ENCODE measurements at regions not wholly inside any gene's neighbourhood (a gene's known extent, or its start where the extent isn't known, plus 50 kb on each side); places are given as distances from the start of the nearest gene placed in this dataset.

DNA sequence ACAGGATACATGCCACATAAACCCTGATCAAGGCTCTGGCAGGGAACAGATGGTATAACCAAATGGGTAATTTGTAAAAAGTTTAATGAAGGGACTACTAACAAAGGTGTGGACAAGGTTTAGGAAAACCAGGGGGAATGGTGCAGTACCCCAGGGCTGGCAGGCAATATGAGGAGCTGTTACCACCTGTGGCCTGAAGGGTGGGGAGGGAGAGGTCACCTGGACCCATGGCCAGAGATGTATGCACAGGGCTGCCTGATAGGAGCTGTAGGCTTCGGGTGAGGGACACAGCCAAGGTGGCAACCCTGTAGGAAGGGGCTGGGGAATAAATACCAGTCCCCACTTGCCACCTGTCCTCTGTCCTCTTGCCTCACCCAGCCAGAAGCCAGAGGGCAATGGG is 51.4 kb upstream of the ID3 start:
- Histone ChIP-seq H3K4me1 (peaks cover 0 to 7% (median 0%) of the 10 kb centered on the region in 4 donors), H3K9me3 (no peaks in the 10 kb centered on the region), H3K36me3 (no peaks in the 10 kb centered on the region), H3K4me3 (no peak overlapping the region), H3K27ac (no peak overlapping the region), H3K27me3 (no peaks in the 10 kb centered on the region)
- WGBS, 2 donors: 85 to 91% methylated on average over 1 of the region's 1 CpG
- TF ChIP-seq EP300 (IDR thresholded peaks at IDR 0.05) (no peak), POLR2A (IDR thresholded peaks at IDR 0.05) (no peak)
- TF ChIP-seq, protein P1, sequence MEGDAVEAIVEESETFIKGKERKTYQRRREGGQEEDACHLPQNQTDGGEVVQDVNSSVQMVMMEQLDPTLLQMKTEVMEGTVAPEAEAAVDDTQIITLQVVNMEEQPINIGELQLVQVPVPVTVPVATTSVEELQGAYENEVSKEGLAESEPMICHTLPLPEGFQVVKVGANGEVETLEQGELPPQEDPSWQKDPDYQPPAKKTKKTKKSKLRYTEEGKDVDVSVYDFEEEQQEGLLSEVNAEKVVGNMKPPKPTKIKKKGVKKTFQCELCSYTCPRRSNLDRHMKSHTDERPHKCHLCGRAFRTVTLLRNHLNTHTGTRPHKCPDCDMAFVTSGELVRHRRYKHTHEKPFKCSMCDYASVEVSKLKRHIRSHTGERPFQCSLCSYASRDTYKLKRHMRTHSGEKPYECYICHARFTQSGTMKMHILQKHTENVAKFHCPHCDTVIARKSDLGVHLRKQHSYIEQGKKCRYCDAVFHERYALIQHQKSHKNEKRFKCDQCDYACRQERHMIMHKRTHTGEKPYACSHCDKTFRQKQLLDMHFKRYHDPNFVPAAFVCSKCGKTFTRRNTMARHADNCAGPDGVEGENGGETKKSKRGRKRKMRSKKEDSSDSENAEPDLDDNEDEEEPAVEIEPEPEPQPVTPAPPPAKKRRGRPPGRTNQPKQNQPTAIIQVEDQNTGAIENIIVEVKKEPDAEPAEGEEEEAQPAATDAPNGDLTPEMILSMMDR (IDR thresholded peaks at IDR 0.05): no peak
- DNase-seq (ENCODE audit: low spot score in 2 of 2): no peak

DNA sequence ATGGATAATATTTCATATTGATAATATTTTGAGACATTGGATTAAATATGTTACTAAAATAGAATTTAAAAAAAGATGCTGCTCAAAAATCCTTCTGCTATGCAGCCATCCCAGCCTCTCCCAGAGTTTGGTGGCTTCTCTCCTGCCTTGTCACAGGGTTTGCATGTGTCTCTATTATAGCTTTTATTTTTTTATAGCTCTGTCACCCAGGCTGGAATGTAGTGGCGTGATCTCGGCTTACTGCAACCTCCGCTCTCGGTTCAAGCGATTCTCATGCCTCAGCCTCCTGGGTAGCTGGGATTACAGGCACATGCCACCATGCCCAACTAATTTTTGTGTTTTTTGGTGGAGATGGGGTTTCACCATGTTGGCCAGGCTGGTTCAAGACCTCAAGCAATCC is 50.7 kb upstream of the ID3 start:
- Histone ChIP-seq H3K4me1 (peaks cover 0 to 7% (median 0%) of the 10 kb centered on the region in 4 donors), H3K4me3 (no peak overlapping the region), H3K36me3 (no peaks in the 10 kb centered on the region), H3K27ac (no peak overlapping the region), H3K27me3 (no peaks in the 10 kb centered on the region), H3K9me3 (no peaks in the 10 kb centered on the region)
- 86 to 89% methylated on average over 5 of the region's 5 CpGs for WGBS, 2 donors
- TF ChIP-seq, protein P1 (IDR thresholded peaks at IDR 0.05): no peak
- TF ChIP-seq EP300 (IDR thresholded peaks at IDR 0.05): no peak
- TF ChIP-seq POLR2A (IDR thresholded peaks at IDR 0.05): no peak
- no peak for DNase-seq (ENCODE audit: low spot score in 2 of 2)
